DMS114 treated with DMSO at 0.1 percent for 48 hours (cell line): ENCODE measurements at regions not wholly inside any gene's neighbourhood (a gene's known extent, or its start where the extent isn't known, plus 50 kb on each side); places are given as distances from the start of the nearest gene placed in this dataset.
"Not testable (repeated sequence)": the region's sequence is repeated elsewhere in the genome, so short reads cannot be mapped to it uniquely, and the experiment has no call there.

Experiments used
- DNase-seq: peaks from one replicate; lab custom pipeline; 2025; ENCODE audit not compliant: unreplicated experiment; lab: John Stamatoyannopoulos, UW

DNA sequence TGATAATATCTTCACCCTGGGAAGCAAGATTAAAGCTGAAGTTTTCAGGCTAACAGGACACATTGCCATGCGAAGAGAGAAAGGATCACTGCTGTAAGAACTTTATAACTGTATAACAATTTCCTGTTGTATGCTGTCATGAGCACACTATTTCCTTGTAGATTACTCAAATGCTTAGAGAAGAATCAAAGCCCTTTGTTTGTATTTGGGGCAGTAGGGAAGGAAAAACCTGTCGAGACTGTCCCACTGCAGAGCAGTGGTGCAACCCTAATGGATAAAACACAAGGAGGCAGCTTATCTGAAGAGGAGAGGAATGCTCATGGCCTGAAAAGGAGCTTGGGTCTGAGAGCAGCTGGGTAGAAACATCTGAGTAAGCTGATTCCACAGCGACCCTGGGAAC, 327.7 kb upstream of the NPSR1 start:
- no peak for DNase-seq

DNA sequence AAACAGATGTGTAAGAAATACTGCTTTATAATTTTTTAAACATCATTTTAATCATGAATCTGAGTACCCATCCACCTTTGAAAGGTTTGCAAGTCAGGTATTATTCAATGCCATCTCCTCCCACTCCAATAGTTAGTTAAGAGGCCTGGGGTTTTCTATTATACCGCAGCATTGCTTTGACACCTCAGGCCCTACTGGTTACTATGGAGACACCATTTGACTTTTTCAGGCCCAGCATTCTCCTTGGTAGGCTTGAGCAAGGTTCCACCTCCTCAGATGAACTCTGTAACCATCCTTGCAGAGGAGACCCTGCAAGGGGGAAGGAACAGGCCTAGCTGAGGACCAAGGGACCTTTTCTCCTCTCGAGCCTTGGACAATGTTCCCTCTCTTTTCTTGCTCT, 326.9 kb upstream of the NPSR1 start:
- no peak for DNase-seq

DNA sequence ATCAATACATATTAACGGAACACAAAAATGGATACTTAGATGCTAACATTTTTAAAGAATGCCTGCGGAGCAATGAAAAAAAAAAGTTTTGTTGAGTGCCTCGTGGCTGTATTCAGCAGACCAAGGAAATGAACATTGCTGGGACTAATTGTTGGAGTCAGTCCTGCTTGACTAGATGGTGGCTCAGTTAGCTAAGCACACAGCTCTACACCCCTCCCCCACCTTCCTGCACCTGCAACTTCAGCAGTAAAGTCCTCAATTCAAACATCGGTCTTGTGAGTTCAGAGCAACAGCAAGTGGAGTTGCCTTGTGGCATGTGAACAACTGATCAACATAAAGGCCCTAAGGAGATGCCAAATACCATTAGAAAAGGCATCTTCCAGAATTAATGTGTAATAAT, 326.0 kb upstream of the NPSR1 start:
- DNase-seq: no peak

DNA sequence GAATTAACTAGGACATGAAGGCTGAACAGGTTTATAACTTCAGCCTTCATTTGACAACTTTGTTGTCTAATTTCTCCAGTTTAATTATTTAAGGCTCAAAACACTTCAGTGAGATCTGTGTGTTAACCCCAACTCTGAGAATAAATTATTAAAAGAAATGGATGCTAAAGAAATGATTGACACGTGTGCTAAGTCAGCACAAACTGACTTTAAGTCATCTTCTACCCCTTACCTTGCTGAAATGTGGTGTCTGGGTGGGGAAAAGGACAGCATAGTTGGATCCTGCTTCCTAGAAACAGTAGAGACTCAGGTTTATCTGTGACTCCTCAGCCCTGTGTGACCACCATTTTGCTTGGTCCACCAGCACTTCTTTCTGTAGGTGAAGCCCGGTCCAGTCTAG, 324.8 kb upstream of the NPSR1 start:
- DNase-seq: no peak

DNA sequence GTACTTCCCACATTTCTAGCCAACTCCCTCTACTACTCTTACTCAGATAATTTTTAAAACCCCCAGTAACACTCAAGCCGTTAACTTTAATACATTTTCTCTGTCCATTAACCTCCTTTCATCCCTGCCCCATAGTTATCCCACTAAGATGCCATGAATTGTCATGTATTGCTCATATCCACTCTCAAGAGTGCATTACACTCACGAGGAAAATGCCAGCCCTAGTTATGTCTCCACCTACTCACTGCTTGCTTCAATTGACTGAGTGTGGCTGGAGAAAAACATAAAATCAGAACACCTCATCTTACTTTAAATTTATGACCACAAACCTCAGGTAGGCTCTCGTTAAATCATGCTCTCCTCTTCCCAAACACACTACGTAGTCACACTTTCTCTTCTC, 324.1 kb upstream of the NPSR1 start:
- no peak for DNase-seq

DNA sequence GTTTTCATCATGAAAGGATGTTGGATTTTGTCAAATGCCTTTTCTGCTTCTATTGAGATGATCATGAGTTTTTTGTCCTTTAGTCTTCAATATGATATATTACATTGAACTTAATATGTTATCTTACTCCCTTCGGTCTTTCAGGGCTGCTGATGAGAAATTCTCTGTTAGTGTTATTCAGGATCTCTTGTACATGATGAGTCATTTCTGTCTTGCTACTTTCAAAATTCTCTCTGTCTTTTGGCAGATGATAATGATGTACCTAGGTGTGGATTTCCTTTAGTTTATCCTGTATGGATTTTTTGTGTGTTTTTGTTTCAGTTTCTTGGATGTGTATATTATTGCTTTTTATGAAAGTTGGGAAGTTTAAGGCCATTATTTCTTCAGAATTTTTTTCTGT, 320.9 kb upstream of the NPSR1 start:
- DNase-seq: no peak

DNA sequence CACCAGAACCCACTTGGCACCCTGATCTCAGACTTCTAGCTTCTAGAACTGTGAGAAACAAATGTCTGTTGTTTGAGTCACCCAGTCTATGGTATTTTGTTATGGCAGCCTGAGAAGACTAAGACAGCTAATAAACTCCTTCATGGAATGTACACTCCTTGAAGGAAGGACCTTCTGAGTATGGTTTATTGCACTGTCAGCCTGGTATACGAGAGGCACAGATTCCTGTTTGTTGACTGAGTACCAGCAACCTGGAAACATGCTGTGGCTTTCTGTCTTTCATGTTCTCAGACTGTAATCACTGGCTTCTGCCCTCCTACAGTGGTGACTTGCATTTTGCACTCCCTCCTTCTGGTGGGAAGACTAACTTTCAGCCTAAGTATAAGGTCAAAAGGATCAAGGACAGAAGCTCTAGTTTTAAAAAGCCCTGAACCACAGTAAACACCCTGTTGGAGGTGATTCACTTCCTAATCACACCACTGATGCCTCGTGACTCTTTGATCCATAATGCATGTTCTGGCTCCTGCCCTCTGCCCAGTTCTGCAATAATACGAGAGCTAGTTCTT, 319.0 kb upstream of the NPSR1 start:
- DNase-seq: no peak

DNA sequence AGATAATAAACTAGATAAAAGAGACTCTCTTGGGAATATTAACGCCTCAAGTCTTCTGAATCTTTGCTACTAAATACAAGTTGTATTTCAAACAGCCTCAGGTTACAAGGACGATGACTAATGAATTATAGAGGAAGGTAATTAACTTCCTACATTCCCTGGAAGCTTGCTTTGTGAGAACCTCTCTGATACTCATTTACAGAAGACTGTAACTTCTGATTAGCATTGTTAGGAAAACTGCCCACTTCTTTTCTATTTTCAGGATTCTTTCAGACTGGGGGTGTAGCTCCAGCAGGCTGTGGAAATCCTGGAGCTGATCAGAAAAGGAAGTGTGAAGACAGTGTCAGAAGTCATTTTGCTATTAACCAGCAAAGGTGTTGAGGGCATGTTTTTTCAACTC, 316.7 kb upstream of the NPSR1 start:
- no peak for DNase-seq

DNA sequence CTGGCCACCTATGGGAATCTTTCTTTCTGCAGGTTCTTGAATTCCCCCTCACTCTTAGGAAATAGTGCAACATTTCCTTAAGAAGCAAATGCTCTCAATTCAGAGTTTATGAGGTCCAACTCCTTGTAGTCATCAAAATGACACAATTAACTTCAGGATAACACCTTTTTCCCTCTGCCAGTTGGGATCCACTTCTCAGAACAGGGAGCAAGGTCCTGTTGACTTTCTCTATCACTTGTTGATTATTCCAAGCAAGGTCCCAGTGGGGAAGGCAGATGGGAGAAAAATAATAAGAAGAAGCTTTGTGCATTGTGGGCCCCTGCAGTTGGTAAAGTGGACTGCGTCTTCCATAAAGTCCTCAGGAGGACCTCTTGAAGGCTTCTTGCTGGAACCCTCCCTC, 315.6 kb upstream of the NPSR1 start:
- no peak for DNase-seq

DNA sequence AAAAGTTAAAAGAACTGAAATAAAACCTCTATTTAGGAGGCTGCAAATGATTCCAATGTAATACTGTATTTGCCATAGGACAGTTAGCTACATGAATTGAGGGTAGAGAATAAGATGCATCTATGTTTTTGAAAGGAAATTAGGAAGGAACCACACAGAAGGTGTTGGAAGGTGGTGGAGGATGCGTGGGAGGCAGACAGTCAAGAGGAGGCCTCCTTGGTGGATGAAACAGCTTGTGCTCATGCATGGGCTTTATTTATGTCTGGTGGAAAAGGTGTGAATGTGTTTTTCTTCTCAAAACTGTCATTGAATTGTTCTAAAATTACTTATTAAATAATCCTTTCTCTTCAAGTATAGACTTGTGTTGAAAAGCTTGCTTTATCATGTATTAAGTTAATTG, 314.4 kb upstream of the NPSR1 start:
- no peak for DNase-seq

DNA sequence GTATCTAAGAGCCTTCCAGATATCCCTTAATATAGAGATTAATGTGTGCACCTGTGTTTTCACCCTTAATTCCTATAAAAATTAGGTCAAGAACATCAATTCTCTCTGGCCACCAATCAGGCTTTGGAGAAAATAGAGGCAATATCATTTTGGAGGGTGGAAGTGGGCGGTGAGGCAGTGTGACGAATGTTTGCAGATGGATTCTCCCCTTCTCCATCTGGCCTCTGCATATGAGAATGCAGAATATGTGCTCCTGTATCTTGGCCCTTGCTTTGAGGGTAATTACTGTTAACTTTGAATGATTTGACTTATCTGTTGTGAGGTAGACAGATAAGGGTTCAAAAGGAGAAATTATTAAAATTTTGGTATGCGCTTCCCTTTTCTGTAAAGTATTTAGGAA, 304.0 kb upstream of the NPSR1 start:
- DNase-seq: no peak

DNA sequence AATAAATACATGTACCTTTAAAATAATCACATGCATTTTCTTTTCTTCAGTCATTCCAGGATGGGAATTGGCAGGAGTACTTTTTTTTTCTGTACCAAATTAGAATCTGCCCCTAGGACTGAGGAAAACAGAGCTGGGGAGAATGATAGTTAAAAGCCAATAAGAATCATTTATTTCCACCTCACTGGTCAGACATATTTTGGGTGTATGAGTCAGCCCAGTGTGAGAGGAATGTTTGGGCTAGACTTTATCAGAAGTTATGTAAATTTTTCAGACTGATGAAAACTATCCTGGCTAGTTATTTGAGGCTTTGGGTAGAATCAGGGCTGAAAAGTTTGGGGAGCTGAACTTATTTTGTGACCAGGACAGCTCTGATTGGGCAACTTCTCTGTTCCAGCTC, 303.1 kb upstream of the NPSR1 start:
- DNase-seq: no peak

DNA sequence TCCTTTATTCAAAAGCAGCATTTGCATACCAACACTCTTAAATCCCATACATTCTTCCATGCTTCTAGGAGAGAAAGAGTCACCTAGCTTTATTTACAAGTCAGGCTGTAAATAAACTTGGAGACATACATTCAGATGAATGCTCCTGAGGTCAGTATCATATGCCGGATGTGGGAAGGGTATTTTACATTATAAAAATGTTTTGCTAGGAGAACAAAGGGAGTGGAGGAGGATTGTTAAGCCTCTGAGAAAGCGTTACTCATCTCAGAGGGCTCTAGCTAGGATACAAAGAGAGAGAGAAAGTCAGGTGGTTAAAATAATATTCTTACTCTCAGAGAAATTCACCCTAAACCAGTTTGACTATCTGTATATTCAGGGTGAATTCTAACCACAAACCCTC, 300.9 kb upstream of the NPSR1 start:
- DNase-seq: no peak

DNA sequence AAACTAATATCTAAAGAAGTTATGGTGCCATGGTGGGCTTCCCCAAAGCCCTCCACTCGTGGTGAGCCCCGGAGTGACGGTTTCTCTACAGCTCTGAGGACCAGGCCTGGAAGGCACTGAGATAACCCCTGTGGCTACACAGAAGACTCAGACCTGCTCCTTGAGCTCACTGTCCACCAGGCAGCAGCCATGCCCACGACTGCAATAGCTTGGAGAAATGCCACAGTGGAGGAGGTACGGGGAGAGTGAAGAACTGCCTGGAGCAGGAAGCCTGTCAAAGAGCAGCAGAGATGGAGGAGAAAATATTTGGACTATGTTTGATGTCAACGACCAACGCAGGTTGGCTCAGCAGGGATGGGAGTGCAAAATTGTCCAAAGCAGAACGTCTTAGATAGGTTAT, 300.1 kb upstream of the NPSR1 start:
- DNase-seq: no peak

DNA sequence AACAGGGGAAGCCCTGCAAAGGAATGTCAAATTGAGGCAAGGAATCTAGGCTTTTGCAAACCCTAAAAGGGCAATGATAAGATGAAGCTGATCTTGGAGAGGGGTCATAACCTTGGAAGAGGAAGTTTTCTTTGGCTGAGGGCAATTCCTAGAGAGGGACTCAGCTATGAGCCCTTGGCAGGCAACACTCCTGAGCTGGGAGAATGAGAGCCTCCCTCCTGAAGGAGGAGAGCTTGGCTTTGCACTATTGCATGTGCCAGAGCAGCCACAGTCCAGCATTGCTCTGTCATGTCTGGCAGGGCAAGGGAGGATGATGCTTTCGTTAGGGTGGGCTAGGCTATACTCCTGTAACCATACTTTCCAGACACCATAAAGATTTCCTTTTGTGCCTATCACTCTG, 299.4 kb upstream of the NPSR1 start:
- not testable (repeated sequence) for DNase-seq

DNA sequence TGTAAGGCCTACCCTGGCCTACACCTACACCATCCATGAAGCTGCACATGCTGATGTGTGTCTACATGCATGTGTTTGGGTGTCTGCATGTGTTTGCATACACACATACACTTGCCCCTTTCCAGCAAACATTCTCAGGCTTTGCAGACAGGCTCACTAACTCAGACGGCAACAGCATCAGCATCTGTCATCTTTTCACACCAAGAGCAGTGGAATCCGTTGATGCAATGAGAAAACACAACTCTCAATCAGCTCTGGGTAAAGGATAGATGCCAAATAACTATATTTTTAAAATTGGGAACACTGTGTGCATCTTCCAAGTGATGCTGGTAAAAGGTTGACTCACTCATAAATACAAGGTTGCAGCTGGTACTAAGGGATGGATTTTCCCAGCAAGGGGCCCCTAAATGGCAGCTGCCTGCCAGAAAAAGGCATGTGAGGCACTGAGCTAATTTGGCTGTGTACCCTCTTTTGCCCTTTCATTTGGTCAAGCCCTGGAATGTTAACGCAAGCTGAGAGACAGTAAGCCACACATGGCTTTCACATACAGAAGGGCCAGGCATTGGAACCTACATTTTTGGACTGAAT, 296.3 kb upstream of the NPSR1 start:
- no peak for DNase-seq

DNA sequence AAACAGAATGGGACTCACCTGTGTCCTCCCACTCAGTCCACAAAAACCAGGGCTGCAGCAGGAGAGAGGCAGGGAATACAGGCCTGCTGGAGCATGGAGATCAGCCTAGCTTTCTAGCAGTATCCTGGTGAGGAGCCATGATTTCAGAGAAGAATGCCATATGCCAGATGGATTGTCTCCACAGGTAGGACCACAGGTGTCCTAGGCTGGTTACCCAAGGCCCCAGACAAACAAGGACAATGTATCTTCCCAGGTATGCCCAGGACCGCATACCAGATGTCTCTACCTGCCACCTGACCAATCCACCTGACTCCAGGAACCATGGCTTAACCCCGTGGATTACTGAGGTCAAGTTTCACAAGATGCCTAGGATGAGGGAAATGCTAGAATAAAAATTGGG, 295.4 kb upstream of the NPSR1 start:
- DNase-seq: no peak

DNA sequence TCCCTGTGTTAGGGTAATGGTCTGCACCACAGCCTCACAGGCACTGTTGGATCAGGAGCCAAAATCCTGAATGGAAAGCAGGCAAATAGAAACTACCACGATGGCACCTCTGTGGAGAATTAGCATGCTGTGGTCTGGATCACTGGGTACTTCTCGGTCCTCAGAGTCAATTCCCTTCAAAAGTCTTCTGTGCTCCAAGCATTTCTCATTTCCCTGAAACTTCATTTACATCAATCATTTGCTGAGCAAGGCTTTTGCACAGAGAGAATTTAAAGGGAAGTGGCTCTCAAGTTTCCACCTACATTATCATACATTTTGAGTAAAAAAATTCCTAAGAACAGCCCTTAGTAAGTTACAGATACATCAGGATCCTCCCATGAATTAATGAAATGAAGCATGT, 293.9 kb upstream of the NPSR1 start:
- DNase-seq: no peak

DNA sequence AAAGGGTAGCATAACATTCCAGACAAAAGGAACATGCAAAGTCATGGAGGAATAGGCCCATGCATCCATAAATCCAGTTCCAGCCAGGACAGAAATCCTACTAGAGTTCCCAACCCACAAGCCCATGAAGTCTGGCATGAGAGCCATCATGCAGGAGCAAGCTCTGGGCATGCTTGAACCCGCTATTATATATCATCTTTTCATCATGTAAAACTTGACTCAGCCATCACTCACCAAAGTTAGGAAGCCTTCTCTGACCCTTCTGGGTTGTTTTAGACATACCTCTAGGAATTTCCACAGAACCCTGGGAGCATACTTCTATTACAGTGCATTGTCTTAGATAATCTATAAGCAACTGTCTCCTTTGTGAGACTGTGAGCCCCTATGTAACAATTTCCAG, 293.0 kb upstream of the NPSR1 start:
- DNase-seq: no peak

DNA sequence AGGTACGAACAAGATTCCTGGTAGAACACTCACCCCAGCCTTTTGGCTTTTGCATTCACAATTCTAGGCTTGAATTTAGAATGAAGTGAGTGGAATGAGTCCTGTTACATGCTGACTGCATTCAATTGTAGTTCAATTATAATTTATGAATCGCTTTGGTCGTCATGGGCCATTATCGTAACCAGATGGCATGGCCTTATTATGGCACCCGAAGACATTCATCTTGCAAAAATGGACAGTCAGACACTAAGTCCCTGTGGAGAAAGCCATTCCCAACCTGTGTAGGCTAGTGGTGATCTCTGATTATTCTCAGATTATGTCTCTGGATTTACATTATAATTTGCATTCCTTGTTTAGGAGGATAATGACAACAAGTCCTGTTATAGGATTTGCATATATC, 292.4 kb upstream of the NPSR1 start:
- no peak for DNase-seq

DNA sequence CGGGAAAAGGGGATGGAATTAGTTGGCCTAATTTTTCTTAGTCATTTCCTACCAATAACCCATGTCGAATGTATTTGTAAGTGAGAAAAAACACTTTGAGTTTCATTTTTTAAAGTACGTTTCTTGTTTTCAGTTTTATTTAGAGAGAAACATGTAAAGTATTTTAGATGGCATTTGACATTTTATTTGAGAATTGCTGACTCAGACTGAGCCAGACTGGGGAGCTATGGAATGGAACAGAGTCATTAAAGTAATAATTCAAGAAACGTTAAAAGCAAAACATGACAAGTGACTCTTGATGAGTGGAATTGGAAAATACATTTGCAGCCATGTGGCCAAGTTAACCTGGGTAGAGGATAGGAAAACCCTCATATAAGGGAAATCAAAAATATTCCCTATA, 286.1 kb upstream of the NPSR1 start:
- DNase-seq: no peak

DNA sequence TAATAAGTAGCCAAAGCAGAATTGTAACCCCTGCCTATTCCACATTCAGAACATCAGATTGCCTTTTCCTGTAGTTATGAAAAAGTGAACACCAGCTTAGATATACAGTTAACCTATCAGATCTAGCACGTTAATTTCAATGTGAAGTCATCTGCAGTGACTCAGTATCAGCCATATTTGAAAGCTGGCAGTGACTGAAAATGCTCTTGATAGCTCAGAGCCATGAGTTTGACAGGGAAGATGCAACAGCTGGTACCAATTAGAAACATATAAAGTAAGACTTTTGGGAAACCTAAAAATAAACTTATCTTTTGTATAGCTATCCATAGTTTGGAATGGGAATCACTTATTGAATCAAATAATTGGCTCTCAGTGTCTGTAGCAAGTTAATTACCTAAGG, 284.1 kb upstream of the NPSR1 start:
- DNase-seq: no peak

DNA sequence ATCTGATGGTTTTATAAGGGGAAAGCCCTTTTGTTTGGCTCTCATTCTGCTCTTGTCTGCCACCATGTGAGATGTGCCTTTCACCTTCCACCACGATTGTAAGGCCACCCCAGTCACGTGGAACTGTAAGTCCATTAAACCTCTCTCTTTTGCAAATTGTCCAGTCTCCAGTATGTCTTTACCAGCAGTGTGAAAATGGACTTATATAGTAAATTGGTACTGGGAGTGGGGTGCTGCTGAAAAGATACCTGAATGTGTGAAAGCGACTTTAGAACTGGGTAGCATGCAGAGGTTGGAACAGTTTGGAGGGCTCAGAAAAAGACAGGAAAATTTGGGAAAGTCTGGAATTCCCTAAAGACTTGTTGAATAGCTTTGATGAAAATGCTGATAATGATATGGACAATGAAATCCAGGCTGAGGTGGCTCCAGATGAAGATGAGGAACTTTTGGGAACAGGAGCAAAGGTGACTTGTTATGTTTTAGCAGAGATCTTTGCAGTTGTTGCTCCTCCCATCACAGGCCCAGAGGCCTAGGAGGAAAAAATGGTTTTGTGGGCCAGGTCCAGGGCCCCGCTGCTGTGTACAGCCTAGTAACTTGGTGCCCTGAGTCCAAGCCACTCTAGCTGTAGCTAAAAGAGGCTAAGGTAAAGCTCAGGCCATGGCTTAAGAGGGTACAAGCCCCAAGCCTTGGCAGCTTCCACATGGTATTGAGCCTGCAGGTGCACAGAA, 275.7 kb upstream of the NPSR1 start:
- DNase-seq: no peak
